Ishikawa (cell line): ENCODE measurements at regions not wholly inside any gene's neighbourhood (a gene's known extent, or its start where the extent isn't known, plus 50 kb on each side); places are given as distances from the start of the nearest gene placed in this dataset.

Source experiments
- CREB1 ChIP-seq: IDR thresholded peaks from 2 replicates; pipeline ENCODE4 v1.6.1; 2012; ENCODE audit warnings: low read depth
- EP300 ChIP-seq: IDR thresholded peaks from 2 replicates; pipeline ENCODE4 v1.6.1; 2012; ENCODE audit warnings: borderline replicate concordance
- FOXM1 ChIP-seq: IDR thresholded peaks from 2 replicates; pipeline ENCODE4 v1.6.1; 2012; ENCODE audit warnings: low read depth, borderline replicate concordance
- RAD21 ChIP-seq: IDR thresholded peaks from 2 replicates; pipeline ENCODE4 v1.6.1; 2012; ENCODE audit warnings: low read depth
- TF ChIP-seq, protein P1 (sequence below): IDR thresholded peaks from 2 replicates; pipeline ENCODE4 v1.6.1; 2012
- TF ChIP-seq, protein P2 (sequence below): IDR thresholded peaks from 2 replicates; pipeline ENCODE4 v1.6.1; 2012
- TF ChIP-seq, protein P3 (sequence below): IDR thresholded peaks from 2 replicates; pipeline ENCODE4 v1.6.1; 2012; ENCODE audit warnings: low read depth, mild to moderate bottlenecking

DNA sequence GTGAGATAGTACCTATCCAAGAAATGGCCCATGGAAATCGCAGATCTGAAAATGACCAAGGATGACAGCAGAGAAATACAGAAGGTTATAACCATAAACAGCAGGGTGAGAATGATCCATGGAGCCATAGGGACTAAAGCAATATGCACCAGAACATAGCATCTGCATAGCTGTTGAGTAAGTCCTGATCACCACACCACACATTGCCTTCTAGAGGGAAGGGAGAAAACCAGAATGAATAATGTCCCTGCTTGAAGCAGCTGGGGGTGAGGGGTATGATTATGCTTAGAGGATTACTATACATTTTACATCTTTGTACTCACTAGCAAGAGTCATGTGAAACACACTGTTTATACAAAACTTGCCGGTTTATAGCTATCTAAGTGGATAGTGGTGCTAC lies 350.4 kb downstream of the MBD2 start:
- no peak for TF ChIP-seq RAD21
- TF ChIP-seq CREB1: no peak
- TF ChIP-seq, protein P1, sequence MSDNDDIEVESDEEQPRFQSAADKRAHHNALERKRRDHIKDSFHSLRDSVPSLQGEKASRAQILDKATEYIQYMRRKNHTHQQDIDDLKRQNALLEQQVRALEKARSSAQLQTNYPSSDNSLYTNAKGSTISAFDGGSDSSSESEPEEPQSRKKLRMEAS: no peak
- TF ChIP-seq, protein P2, sequence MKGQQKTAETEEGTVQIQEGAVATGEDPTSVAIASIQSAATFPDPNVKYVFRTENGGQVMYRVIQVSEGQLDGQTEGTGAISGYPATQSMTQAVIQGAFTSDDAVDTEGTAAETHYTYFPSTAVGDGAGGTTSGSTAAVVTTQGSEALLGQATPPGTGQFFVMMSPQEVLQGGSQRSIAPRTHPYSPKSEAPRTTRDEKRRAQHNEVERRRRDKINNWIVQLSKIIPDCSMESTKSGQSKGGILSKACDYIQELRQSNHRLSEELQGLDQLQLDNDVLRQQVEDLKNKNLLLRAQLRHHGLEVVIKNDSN: no peak
- no peak for TF ChIP-seq EP300
- TF ChIP-seq FOXM1: no peak
- TF ChIP-seq, protein P3, sequence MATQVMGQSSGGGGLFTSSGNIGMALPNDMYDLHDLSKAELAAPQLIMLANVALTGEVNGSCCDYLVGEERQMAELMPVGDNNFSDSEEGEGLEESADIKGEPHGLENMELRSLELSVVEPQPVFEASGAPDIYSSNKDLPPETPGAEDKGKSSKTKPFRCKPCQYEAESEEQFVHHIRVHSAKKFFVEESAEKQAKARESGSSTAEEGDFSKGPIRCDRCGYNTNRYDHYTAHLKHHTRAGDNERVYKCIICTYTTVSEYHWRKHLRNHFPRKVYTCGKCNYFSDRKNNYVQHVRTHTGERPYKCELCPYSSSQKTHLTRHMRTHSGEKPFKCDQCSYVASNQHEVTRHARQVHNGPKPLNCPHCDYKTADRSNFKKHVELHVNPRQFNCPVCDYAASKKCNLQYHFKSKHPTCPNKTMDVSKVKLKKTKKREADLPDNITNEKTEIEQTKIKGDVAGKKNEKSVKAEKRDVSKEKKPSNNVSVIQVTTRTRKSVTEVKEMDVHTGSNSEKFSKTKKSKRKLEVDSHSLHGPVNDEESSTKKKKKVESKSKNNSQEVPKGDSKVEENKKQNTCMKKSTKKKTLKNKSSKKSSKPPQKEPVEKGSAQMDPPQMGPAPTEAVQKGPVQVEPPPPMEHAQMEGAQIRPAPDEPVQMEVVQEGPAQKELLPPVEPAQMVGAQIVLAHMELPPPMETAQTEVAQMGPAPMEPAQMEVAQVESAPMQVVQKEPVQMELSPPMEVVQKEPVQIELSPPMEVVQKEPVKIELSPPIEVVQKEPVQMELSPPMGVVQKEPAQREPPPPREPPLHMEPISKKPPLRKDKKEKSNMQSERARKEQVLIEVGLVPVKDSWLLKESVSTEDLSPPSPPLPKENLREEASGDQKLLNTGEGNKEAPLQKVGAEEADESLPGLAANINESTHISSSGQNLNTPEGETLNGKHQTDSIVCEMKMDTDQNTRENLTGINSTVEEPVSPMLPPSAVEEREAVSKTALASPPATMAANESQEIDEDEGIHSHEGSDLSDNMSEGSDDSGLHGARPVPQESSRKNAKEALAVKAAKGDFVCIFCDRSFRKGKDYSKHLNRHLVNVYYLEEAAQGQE: no peak
